ENCODE measurements at regions not wholly inside any gene's neighbourhood (a gene's known extent, or its start where the extent isn't known, plus 50 kb on each side); places are given as distances from the start of the nearest gene placed in this dataset.

DNA sequence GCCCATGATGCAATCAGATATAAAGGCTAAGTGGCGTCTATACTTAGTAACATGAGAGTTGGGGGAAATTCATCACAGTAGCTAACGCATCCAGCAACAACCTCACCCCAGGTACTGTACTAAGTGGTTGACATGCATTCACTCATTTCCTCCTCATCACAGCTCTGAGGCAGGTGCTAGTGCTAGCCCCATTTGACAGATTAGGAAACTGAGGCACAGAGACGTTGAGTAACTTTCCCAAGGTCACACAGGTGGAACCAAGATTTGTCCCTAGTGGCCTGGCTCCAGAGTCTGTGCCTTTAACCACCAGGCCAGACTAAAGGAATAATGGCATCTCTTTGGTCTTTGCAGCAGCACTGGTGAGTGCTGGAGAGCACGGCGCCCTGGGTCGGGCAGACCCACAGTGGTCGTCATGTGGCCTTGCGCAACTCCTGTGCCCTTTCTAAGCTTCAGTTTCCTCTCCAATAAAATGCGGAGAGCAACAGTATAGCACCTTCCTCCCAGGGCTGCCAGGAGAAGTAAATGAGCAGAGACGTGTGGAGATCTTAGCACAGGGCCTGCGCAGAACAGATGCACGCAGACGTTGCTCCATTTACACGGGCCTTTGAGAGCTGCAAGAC lies 186.4 kb downstream of the BCOR start:
- Histone ChIP-seq H3K56ac (ENCODE audit: insufficient read length, low read depth, low read length) (no peak overlapping the region), H3T11ph (ENCODE audit: low read length) (no peak overlapping the region), H3K18ac (ENCODE audit: insufficient read length, low read depth, low read length) (no peak overlapping the region), H3K23ac (ENCODE audit: insufficient read length, low read depth, low read length) (no peak overlapping the region), H4K8ac (replicated peaks; ENCODE audit: insufficient read length, low read depth, low read length) (no peak overlapping the region), H3K4me1 (ENCODE audit: insufficient read depth, low read length) (peaks cover 6% of the 10 kb centered on the region; the same call in 1 of the 2 replicates), H2AFZ (ENCODE audit: low read length) (no peak overlapping the region), H4K20me1 (ENCODE audit: control insufficient read depth, insufficient read depth, insufficient read length) (no peaks in the 10 kb centered on the region), H2BK120ac (ENCODE audit: low read depth, low read length, poor library complexity, severe bottlenecking) (no peak overlapping the region), H2BK20ac (ENCODE audit: low read depth, low read length, poor library complexity, severe bottlenecking) (no peak overlapping the region), H2BK15ac (ENCODE audit: low read depth, low read length) (no peak overlapping the region), H3K4ac (ENCODE audit: low read depth, low read length) (no peak overlapping the region), H4K91ac (ENCODE audit: insufficient read length, low read depth, low read length) (no peak overlapping the region), H4K5ac (ENCODE audit: insufficient read length, low read depth, low read length) (no peak overlapping the region), H3K79me1 (ENCODE audit: insufficient read depth, low read depth, low read length, poor library complexity, severe bottlenecking) (no peaks in the 10 kb centered on the region), H3K79me2 (ENCODE audit: insufficient read depth, low read length) (no peaks in the 10 kb centered on the region), H2BK12ac (ENCODE audit: insufficient read length, low read depth, low read length) (no peak overlapping the region), H3K23me2 (ENCODE audit: insufficient read length, low read depth, low read length, poor library complexity, severe bottlenecking) (no peaks in the 10 kb centered on the region), H3K4me2 (ENCODE audit: insufficient read depth, insufficient read length, low read length) (no peak overlapping the region), H3K27me3 (ENCODE audit: insufficient read depth, low read length) (no peaks in the 10 kb centered on the region; the same call in 1 of the 2 replicates), H3K9me3 (ENCODE audit: control insufficient read depth, low read depth, low read length) (no peaks in the 10 kb centered on the region), H3K27ac (ENCODE audit: insufficient read length, low read depth, low read length) (no peak overlapping the region), H2AK5ac (ENCODE audit: insufficient read length, low read length) (no peak overlapping the region), H3K9ac (ENCODE audit: extremely low read depth, insufficient read length, low read length) (no peak overlapping the region), H3K14ac (ENCODE audit: insufficient read depth, low read length) (no peak overlapping the region), H2BK5ac (ENCODE audit: insufficient read length, low read length) (no peak overlapping the region)
- Mint-ChIP-seq H3K4me3 (no peak overlapping the region), H3K27me3 (ENCODE audit: low read depth) (peaks cover 8% of the 10 kb centered on the region), H3K36me3 (ENCODE audit: insufficient read depth in 1 of 3, low read depth in 3 of 3) (peaks cover 0 to 4% (median 0%) of the 10 kb centered on the region in 3 experiments; a peak in 2 of 7 replicates), H3K27ac (no peak overlapping the region), H3K9me3 (peaks cover 67 to 73% of the 10 kb centered on the region in 2 experiments), H3K4me1 (peaks cover 7 to 8% of the 10 kb centered on the region in 2 experiments)
- DNase-seq: no peak
- TF ChIP-seq, protein P1, sequence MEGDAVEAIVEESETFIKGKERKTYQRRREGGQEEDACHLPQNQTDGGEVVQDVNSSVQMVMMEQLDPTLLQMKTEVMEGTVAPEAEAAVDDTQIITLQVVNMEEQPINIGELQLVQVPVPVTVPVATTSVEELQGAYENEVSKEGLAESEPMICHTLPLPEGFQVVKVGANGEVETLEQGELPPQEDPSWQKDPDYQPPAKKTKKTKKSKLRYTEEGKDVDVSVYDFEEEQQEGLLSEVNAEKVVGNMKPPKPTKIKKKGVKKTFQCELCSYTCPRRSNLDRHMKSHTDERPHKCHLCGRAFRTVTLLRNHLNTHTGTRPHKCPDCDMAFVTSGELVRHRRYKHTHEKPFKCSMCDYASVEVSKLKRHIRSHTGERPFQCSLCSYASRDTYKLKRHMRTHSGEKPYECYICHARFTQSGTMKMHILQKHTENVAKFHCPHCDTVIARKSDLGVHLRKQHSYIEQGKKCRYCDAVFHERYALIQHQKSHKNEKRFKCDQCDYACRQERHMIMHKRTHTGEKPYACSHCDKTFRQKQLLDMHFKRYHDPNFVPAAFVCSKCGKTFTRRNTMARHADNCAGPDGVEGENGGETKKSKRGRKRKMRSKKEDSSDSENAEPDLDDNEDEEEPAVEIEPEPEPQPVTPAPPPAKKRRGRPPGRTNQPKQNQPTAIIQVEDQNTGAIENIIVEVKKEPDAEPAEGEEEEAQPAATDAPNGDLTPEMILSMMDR (conservative IDR thresholded peaks at IDR 0.05): no peak
- no CpG with 5 or more reads among the region's 14 CpGs for WGBS (ENCODE audit: extremely low coverage, insufficient read length, low lambda C conversion rate)

Measured in H9 (cell line).